ENCODE measurements at regions not wholly inside any gene's neighbourhood (a gene's known extent, or its start where the extent isn't known, plus 50 kb on each side); places are given as distances from the start of the nearest gene placed in this dataset.

DNA sequence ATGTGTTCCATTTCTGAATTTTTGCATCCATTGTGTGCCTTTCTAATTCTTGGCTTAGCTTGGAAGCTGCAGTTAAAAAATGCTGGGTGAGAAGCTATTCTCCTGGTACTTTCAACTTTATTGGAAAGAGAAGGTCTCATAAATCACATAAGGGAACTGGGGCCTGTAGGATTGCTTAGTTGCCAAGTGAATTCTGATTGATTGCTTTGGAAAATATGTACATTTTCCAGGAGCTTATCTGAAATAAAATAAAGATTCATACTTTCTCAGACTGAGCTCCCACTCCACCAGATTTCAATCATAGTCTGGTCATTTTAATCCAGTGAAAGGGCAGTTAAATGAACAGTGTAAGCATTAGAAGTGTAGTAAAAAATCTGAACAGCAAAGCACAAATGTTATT is 50.0 kb upstream of the PRICKLE1 start:
- FAIRE-seq, result no peak
- DNase-seq (ENCODE audit: low spot score), result no peak

Data from RCC 7860 (cell line).